HG03575 (cell line): ENCODE measurements at regions not wholly inside any gene's neighbourhood (a gene's known extent, or its start where the extent isn't known, plus 50 kb on each side); places are given as distances from the start of the nearest gene placed in this dataset.

ENCODE experiments used
- ATAC-seq: cut with Tn5 transposase; IDR thresholded peaks from one replicate; pipeline ENCODE4 v1.9.1; 2021; ENCODE audit not compliant: unreplicated experiment, insufficient number of reproducible peaks, low FRiP score; ENCODE audit errors: extremely low read depth

DNA sequence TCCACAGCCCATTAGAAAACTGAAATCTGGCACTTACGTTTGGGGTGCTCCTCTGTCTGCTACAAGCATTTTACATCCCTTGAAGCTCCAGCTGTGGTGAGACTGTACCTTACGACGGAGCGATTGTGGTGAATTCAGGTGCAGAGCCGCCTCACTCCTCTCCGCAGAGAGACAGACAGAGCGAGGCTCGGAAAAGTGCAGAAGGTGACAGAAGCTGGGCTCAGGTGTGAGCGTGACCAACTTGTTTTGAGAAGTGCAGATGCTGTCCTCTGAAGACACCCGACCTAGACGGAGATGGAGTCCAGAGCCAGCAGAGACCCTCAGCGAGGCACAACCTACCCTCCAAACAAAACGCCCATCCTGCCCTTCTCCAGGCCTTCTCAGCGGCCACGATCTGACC, 196.5 kb downstream of the MED10 start:
- no peak for ATAC-seq

GRCh38 chr5:6181147-6181729, 197.1 kb downstream of the MED10 start:
- ATAC-seq, result no peak

DNA sequence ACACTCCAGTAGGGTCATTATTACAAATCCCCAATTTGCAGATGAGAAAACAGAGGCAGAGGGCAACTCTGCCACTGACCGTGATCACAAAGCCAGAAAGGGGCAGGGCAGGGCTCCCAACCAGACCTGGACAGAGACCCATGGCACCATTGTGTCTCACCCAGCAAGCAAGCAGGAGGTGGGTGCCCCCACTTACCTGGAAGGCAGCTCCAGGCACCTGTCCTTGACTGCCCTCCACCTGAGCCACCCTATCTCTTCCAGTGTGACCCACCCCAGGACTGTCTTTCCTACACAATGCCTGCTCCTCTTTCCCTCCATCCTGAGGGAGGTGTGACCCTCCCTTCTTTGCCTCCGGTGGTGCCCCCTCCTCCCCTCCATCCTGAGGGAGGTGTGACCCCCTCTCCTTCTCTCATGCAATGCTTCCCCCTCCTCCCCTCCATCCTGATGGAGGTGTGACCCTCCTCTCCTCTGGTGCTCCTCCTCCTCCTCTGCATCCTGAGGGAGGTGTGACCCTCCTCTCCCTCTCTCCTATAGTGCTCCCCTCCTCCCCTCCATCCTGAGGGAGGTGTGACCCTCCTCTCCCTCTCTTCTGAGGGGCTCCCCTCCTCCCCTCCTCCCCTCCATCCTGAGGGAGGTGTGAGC, 198.0 kb downstream of the MED10 start:
- ATAC-seq, result no peak

DNA sequence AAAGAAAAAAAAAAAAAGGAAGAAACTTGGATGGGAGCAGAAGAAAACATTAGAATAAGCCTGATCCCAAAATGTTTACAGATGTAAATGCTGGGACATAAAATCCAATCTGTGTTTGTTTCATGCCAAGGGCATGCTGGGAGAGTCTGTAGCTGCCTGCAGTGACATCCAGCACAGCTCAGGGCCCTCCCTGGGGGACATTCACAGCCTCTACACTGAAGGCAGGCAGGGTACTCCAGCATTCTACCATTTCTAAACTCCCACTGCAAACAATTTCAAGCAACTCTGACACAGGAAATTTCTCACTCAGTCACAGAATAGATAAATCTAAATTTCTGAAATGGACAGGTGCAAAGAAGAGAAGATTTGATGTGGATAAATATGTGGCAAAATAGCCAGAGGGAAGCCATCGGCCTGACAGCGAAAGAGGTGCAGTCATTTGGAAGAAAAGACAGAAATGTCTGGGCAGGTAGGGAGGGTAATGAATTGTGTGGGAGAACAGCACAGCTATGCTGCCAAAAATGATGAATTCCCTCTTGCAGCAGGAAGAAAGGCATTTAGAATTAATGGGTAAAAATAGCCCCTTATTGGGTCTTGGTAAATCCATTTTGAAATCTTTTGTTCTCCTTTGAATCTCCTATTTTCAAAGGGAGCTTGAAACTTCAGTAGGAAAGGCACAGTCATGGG, 199.4 kb downstream of the MED10 start:
- ATAC-seq, result no peak

GRCh38 chr5:6177926-6178325, 200.4 kb downstream of the MED10 start:
- ATAC-seq, result no peak

DNA sequence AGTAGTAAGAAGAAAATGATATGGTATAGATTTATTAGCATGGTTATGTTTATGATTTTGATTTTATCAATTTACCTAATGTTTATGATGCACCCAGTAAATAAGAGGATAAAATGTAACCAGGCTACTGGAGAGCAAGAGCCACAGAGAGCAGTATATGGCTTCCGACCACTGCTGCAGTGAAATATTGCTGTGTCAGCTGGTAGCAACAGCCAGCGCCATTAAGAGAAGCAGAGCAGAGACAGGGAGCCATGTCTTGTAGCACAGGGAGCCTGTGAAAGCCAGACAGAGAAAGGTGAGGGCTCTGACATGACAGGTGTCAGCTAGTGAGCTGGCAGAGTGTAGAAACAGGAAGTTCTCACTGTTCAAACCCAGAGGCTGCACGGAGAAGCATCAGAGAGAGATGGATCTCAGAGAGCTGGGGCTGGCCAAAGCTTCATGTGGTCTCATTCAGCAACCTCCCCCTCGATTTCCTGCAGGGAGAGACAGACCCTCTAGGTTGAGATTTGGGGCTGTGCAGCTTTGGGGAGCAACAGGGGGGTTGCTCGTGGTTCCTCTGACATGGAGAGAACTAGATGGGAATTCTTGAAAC, 202.1 kb downstream of the MED10 start:
- ATAC-seq, result no peak

GRCh38 chr5:6175172-6175854, 203.0 kb downstream of the MED10 start:
- no peak for ATAC-seq

- no peak for ATAC-seq
Observed at GRCh38 chr5:6169660-6170059, 208.7 kb downstream of the MED10 start.

DNA sequence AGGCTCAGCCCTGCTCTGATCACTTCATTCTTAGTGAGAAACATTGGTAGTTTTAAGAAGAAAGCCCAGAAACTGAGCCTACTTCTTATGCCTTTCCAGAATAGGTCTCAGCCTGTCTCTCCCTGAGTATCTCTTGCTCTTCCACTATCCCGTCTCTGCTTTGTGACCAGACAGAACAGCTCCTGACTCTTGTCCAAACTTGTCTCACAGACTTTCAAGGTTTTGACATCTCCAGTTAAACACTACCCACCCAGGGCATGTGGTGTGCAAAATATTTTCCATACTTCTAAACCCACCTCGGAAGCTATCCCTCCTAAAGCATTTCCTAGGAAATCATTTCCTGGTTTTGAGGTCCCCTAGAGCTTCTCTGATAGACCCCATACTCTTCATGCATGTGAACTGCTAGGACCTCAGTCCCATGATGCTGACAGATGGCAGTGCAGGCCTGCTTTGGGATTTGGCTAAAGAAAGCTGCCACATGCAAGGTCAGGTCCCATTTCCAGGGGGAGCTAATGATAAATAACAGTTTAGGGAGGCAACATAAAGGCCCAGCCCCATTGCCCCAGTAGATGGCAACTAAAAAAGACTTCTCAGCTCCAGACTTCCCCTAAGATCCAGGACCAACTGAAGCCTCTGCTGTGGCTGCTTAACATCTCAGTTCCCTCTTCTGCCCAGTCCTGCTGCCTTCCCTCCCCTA, 211.5 kb downstream of the MED10 start:
- no peak for ATAC-seq

- ATAC-seq, result no peak
Observed at GRCh38 chr5:6163913-6164312, 214.4 kb downstream of the MED10 start.

- no peak for ATAC-seq
Observed at GRCh38 chr5:6162175-6162574, 216.2 kb downstream of the MED10 start.

DNA sequence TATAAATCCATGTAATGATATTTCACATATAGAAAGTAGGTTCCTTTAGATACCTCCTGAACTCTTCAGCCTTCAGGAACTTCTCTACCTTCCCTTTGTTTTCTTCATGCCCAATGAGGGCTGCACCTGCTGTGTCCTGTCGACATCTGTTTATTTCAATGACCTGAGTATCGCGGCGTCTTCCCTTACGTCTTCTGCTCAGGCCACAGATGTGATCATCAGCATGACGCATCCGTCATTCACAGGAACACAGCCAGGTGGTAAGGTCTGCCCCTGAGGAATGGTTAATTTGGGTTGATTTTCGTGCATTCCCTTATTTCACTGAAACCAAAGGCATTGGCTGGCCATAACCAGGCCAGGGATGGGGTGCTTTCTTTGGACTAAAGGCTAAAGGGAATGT, 217.1 kb downstream of the MED10 start:
- ATAC-seq, result no peak

DNA sequence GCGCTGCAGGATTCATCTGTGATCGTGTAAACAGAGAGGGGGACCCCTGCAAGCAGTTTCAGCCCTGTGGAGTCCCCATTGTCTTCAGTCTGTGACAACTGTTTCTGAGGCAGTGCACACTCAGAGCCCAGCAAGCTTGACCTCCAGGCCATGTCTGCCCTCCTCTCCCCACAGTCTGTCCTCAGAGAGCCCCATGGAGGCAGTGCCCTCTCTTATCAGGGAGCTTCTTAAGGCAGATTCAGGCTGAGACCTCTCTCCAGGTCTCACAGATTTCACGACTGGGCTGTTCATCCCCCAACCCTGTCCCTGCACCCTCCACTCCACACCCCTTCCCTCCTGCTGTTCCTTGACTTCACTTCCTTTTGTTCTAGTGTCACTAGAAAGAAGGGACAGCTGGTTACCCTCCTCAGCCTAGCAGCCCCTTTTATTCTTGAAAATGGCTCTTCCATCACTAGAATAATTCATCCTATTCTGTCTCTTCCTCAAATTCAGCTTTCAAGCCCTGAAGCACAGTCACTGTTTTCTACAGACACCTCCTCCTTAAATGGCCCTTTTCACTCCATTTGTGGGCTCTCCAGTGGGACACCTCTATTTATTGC, 218.4 kb downstream of the MED10 start:
- no peak for ATAC-seq

DNA sequence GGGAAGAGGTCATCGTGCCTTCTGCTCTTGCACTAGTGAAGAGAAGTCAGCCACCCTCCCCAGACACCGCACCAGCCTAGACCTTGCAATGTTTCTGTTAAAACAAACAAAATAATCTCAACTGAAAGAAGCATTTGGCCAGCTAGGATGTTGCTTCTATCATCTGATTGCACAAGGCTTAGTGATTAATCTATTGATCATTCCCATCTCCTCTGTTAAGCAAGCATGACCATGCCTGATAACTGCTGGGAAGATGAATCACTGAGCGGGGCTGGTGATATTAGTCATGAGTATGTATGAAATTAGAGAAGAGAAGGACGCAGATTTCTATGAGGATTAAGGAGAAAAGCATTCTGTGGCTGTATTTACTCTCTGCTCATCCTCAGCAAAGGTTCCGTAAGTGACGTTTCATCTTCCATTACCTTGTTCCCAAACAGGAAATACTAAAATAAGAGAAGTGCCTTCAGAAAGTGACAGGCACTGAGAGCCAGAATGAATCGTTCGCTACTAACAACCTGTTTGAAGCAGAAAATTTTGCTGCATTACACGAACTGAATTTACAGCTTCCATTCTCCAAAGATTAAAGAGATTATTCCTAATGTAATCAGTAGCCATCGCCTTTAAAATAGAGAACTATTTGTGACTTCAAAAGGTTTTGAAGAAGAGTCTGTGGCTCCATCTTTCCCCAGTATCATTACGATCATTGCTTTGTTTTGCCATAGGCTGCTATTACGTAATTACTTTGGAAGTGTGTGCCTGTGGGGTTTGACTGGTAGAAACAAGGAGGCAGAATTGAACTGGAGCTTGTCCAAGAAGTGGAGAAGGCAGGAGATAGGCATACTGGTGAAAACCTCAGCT, 219.1 kb downstream of the MED10 start:
- ATAC-seq, result no peak

- no peak for ATAC-seq
Observed at GRCh38 chr5:6154216-6154615, 224.1 kb downstream of the MED10 start.

- no peak for ATAC-seq
Observed at GRCh38 chr5:6146271-6146670, 232.1 kb downstream of the MED10 start.

GRCh38 chr5:6145616-6146237, 232.6 kb downstream of the MED10 start:
- no peak for ATAC-seq
